Uterus (tissue), 3 donors: ENCODE measurements at regions not wholly inside any gene's neighbourhood (a gene's known extent, or its start where the extent isn't known, plus 50 kb on each side); places are given as distances from the start of the nearest gene placed in this dataset.

Experiments used
- DNase-seq, 2 donors: peaks; one replicate each; pipeline ENCODE4 v3.0.0-alpha.2; 2019 to 2020
- H3K27ac ChIP-seq, 2 donors: fragments of 200-600 bp; sonication (generic); 1 replicate in 1 of 2; 2 replicates in 1 of 2; pipeline ENCODE4 v1.5.1; 2016 to 2018
- H3K27me3 ChIP-seq, 2 donors: fragments of 200-600 bp; sonication (generic); one replicate each; pipeline ENCODE4 v1.5.1; 2018 to 2019; ENCODE audit warnings: control low read depth in 1 of 2
- H3K36me3 ChIP-seq, 2 donors: fragments of 200-600 bp; sonication (generic); one replicate each; pipeline ENCODE4 v1.5.1; 2019; ENCODE audit warnings: control low read depth in 1 of 2
- H3K4me1 ChIP-seq, 2 donors: fragments of 200-600 bp; sonication (generic); one replicate each; pipeline ENCODE4 v1.5.1; 2018 to 2019; ENCODE audit warnings: control low read depth in 1 of 2
- H3K4me3 ChIP-seq, 2 donors: fragments of 200-600 bp; sonication (generic); 1 replicate in 1 of 2; 2 replicates in 1 of 2; pipeline ENCODE4 v1.5.1; 2018 to 2019; ENCODE audit warnings: mild to moderate bottlenecking in 1 of 2
- H3K9me3 ChIP-seq, 2 donors: fragments of 200-600 bp; sonication (generic); one replicate each; pipeline ENCODE4 v1.5.1; 2019; ENCODE audit warnings: control low read depth in 1 of 2
- CTCF ChIP-seq, 4 experiments: fragments of 200-600 bp in 2 of 4; fragments of 450-650 bp in 2 of 4; sonication (generic) in 2 of 4; IDR thresholded peaks; one replicate each; pipeline ENCODE4 v1.5.1; 2016 to 2019; ENCODE audit warnings: antibody characterized with exemption in 4 of 4, mild to moderate bottlenecking in 2 of 4, moderate library complexity in 1 of 4
- POLR2A ChIP-seq, 2 donors: fragments of 450-650 bp; IDR thresholded peaks; one replicate each; pipeline ENCODE4 v1.6.1; 2016; ENCODE audit warnings: antibody characterized with exemption in 2 of 2, mild to moderate bottlenecking in 1 of 2, moderate library complexity in 1 of 2
- intact Hi-C: fragments of 100-400 bp; cut with DNase I; formaldehyde crosslinking; loops from one replicate; pipeline ENCODE4 v1.15.1; 2023; ENCODE audit warnings: low total_unique reads
- donor health status: DM: yes; HTN: yes; CAD: no.

DNA sequence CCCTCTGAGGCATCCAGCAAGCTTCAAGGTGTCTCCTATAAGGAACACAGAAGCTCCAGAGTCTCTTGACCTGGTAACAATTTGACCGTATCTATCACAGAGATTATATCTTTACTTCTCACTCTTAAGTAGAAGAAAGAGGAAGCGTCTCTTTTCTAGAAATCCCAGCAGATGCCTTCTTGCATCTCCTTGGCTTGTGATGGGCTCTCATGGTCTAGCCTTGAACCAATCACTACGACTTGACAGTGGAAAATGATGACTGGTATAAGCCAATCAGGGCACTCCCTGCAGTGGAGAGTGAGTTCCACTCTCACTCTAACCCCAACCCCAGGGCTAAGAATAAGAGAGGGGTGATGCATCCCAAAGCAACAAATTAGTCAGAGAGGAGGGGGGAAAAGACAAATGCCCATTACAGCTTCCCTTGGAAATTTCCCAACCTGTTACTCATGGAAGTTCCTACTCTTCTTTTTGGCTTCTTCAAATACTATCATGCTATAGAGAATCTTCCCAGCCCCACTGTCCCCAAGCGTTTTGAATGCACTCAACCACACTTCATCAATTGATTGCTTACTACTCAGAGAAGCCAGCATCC lies 293.5 kb downstream of the MN1 start:
- H3K27ac ChIP-seq, result no peak overlapping the region
- TF ChIP-seq POLR2A (IDR thresholded peaks at IDR 0.05), result no peak
- no peak for TF ChIP-seq CTCF (IDR thresholded peaks at IDR 0.05)
- H3K27me3 ChIP-seq, result no peaks in the 10 kb centered on the region
- no peak overlapping the region for H3K4me3 ChIP-seq
- DNase-seq, result no peak
- no peaks in the 10 kb centered on the region for H3K36me3 ChIP-seq
- H3K9me3 ChIP-seq, result no peaks in the 10 kb centered on the region
- no peaks in the 10 kb centered on the region for H3K4me1 ChIP-seq
- intact Hi-C loops, result no loop called here

- Histone ChIP-seq H3K4me3 (no peak overlapping the region), H3K27me3 (no peaks in the 10 kb centered on the region), H3K27ac (no peak overlapping the region), H3K4me1 (no peaks in the 10 kb centered on the region), H3K9me3 (no peaks in the 10 kb centered on the region), H3K36me3 (no peaks in the 10 kb centered on the region)
- no peak for DNase-seq
- TF ChIP-seq POLR2A (IDR thresholded peaks at IDR 0.05) (no peak), CTCF (IDR thresholded peaks at IDR 0.05) (no peak)
- intact Hi-C loops, result no loop called here
These were observed 292.2 kb downstream of the MN1 start for GRCh38 chr22:27509132-27509920.

GRCh38 chr22:27510024-27510423 lies 291.5 kb downstream of the MN1 start:
- no peak for DNase-seq
- Histone ChIP-seq H3K4me3 (no peak overlapping the region), H3K36me3 (no peaks in the 10 kb centered on the region), H3K27me3 (no peaks in the 10 kb centered on the region), H3K4me1 (no peaks in the 10 kb centered on the region), H3K27ac (no peak overlapping the region), H3K9me3 (no peaks in the 10 kb centered on the region)
- TF ChIP-seq CTCF (IDR thresholded peaks at IDR 0.05) (no peak), POLR2A (IDR thresholded peaks at IDR 0.05) (no peak)
- intact Hi-C loops, result no loop called here

- H3K27ac ChIP-seq, result peak overlapping the region; percentile 20 to 56
These were observed 289.2 kb downstream of the MN1 start for GRCh38 chr22:27512283-27512761.

More at GRCh38 chr22:27512283-27512761, 289.2 kb downstream of the MN1 start:
- Histone ChIP-seq H3K27me3 (no peaks in the 10 kb centered on the region), H3K36me3 (no peaks in the 10 kb centered on the region), H3K4me1 (no peaks in the 10 kb centered on the region), H3K9me3 (no peaks in the 10 kb centered on the region), H3K4me3 (no peak overlapping the region)
- DNase-seq, result peak; percentile 70 to 80
- TF ChIP-seq CTCF (IDR thresholded peaks at IDR 0.05) (no peak), POLR2A (IDR thresholded peaks at IDR 0.05) (no peak)
- intact Hi-C loops, result no loop called here
